Small intestine (tissue), 7 donors: ENCODE measurements at regions not wholly inside any gene's neighbourhood (a gene's known extent, or its start where the extent isn't known, plus 50 kb on each side); places are given as distances from the start of the nearest gene placed in this dataset.

Experiments used
- DNase-seq, 2 donors: peaks; one replicate each; pipeline versions ENCODE4 v3.0.0 to v3.0.0-alpha.2; 2013
- FAIRE-seq: peaks from 2 replicates; lab custom pipeline; 2012; peaks lifted over from hg19 to GRCh38; lab: Jason Lieb, UNC
- H3K27ac ChIP-seq, 3 donors: one replicate each; pipeline ENCODE4 v1.5.1; 2013; ENCODE audit warnings: low read length in 2 of 3, mild to moderate bottlenecking in 2 of 3, control low read depth in 1 of 3, inconsistent platforms in 1 of 3, low read depth in 1 of 3, moderate library complexity in 1 of 3
- H3K27me3 ChIP-seq, 3 donors: one replicate each; pipeline ENCODE4 v1.6.1; 2013; ENCODE audit warnings: low read length in 3 of 3, inconsistent platforms in 1 of 3; ENCODE audit not compliant: control insufficient read depth in 3 of 3, insufficient read depth in 3 of 3
- H3K36me3 ChIP-seq, 3 donors: one replicate each; pipeline ENCODE4 v1.6.1; 2013; ENCODE audit warnings: low read length in 3 of 3, inconsistent platforms in 1 of 3, low read depth in 1 of 3, mild to moderate bottlenecking in 1 of 3, moderate library complexity in 1 of 3; ENCODE audit not compliant: control insufficient read depth in 3 of 3, insufficient read depth in 2 of 3
- H3K4me1 ChIP-seq, 3 donors: one replicate each; pipeline ENCODE4 v1.6.1; 2013; ENCODE audit warnings: low read length in 2 of 3, inconsistent platforms in 1 of 3, low read depth in 1 of 3, mild to moderate bottlenecking in 1 of 3, moderate library complexity in 1 of 3; ENCODE audit not compliant: control insufficient read depth in 3 of 3, insufficient read depth in 2 of 3
- H3K4me3 ChIP-seq, 3 donors: one replicate each; pipeline ENCODE4 v1.5.1; 2013; ENCODE audit warnings: low read length in 3 of 3, control low read depth in 1 of 3, inconsistent platforms in 1 of 3, low read depth in 1 of 3, mild to moderate bottlenecking in 1 of 3, moderate library complexity in 1 of 3
- H3K9me3 ChIP-seq, 2 donors: one replicate each; pipeline ENCODE4 v1.6.1; 2013; ENCODE audit warnings: low read depth in 1 of 2, low read length in 1 of 2; ENCODE audit not compliant: control insufficient read depth in 2 of 2, insufficient read depth in 1 of 2
- WGBS, 3 donors: extraction: QIAGEN DNeasy Blood & Tissue Kit; methylation state at CpG; one replicate each; pipeline ENCODE4 v1.1.7; 2013; 5-methylcytosine and 5-hydroxymethylcytosine counted together
- donor health status: healthy with polysubstance abuse.
- donor health status: control.
- donor health status: control.
- donor health status: Bipolar disorder and iron deficiency.
- donor health status: healthy.

GRCh38 chr1:239545466-239545865 lies 159.1 kb downstream of the CHRM3 start:
- H3K27me3 ChIP-seq = no peaks in the 10 kb centered on the region
- H3K4me3 ChIP-seq = no peak overlapping the region
- DNase-seq = no peak
- no peaks in the 10 kb centered on the region for H3K36me3 ChIP-seq
- H3K4me1 ChIP-seq = no peaks in the 10 kb centered on the region
- H3K9me3 ChIP-seq = peaks cover 0 to 8% of the 10 kb centered on the region in 2 donors
- no peak overlapping the region for H3K27ac ChIP-seq
- 76 to 89% (median 78%) methylated on average over 3 of the region's 3 CpGs for WGBS, 3 donors
- FAIRE-seq = no peak

- DNase-seq (peak in 1 of 2 donors; percentile 44), FAIRE-seq (no peak)
- Histone ChIP-seq H3K4me3 (no peak overlapping the region), H3K4me1 (no peaks in the 10 kb centered on the region), H3K9me3 (peaks cover 0 to 8% of the 10 kb centered on the region in 2 donors), H3K27me3 (no peaks in the 10 kb centered on the region), H3K36me3 (no peaks in the 10 kb centered on the region), H3K27ac (no peak overlapping the region)
- 7 to 23% (median 10%) methylated on average over 2 of the region's 2 CpGs for WGBS, 3 donors
Measured at GRCh38 chr1:239547987-239548386, 161.6 kb downstream of the CHRM3 start.

GRCh38 chr1:239550178-239550577 lies 163.8 kb downstream of the CHRM3 start:
- DNase-seq = no peak
- Histone ChIP-seq H3K36me3 (no peaks in the 10 kb centered on the region), H3K27me3 (no peaks in the 10 kb centered on the region), H3K9me3 (peaks cover 0 to 8% of the 10 kb centered on the region in 2 donors), H3K27ac (no peak overlapping the region), H3K4me3 (no peak overlapping the region), H3K4me1 (no peaks in the 10 kb centered on the region)
- 96 to 98% (median 96%) methylated on average over 2 of the region's 2 CpGs for WGBS, 3 donors
- no peak for FAIRE-seq

- H3K27me3 ChIP-seq = no peaks in the 10 kb centered on the region
- no peak overlapping the region for H3K27ac ChIP-seq
- no peaks in the 10 kb centered on the region for H3K36me3 ChIP-seq
- 89 to 94% (median 90%) methylated on average over 4 of the region's 4 CpGs for WGBS, 3 donors
- no peak for FAIRE-seq
- H3K4me1 ChIP-seq = peaks cover 0 to 2% (median 0%) of the 10 kb centered on the region in 3 donors
- no peak overlapping the region for H3K4me3 ChIP-seq
- no peak for DNase-seq
- H3K9me3 ChIP-seq = no peaks in the 10 kb centered on the region
Measured at GRCh38 chr1:239555350-239555749, 169.0 kb downstream of the CHRM3 start.

- FAIRE-seq (no peak), DNase-seq (no peak)
- Histone ChIP-seq H3K27ac (no peak overlapping the region), H3K9me3 (no peaks in the 10 kb centered on the region), H3K36me3 (no peaks in the 10 kb centered on the region), H3K27me3 (no peaks in the 10 kb centered on the region), H3K4me1 (peaks cover 0 to 2% (median 0%) of the 10 kb centered on the region in 3 donors), H3K4me3 (no peak overlapping the region)
- WGBS, 3 donors = 77 to 86% (median 78%) methylated on average over 2 of the region's 2 CpGs
Measured at GRCh38 chr1:239558559-239558958, 172.2 kb downstream of the CHRM3 start.

- Histone ChIP-seq H3K27ac (no peak overlapping the region), H3K4me1 (peaks cover 0 to 2% (median 0%) of the 10 kb centered on the region in 3 donors), H3K4me3 (no peak overlapping the region), H3K36me3 (no peaks in the 10 kb centered on the region), H3K9me3 (no peaks in the 10 kb centered on the region), H3K27me3 (no peaks in the 10 kb centered on the region)
- DNase-seq (peak in 1 of 2 donors; percentile 19), FAIRE-seq (no peak)
Measured at GRCh38 chr1:239558991-239559390, 172.6 kb downstream of the CHRM3 start.

- Histone ChIP-seq H3K36me3 (no peaks in the 10 kb centered on the region), H3K4me1 (peaks cover 0 to 2% (median 0%) of the 10 kb centered on the region in 3 donors), H3K9me3 (no peaks in the 10 kb centered on the region), H3K4me3 (no peak overlapping the region), H3K27ac (no peak overlapping the region), H3K27me3 (no peaks in the 10 kb centered on the region)
- DNase-seq = no peak
- no peak for FAIRE-seq
- 86 to 93% (median 92%) methylated on average over 4 of the region's 4 CpGs for WGBS, 3 donors
Measured at GRCh38 chr1:239560921-239561320, 174.6 kb downstream of the CHRM3 start.

GRCh38 chr1:239562095-239562494 lies 175.7 kb downstream of the CHRM3 start:
- 79 to 90% (median 85%) methylated on average over 6 of the region's 6 CpGs for WGBS, 3 donors
- H3K36me3 ChIP-seq = no peaks in the 10 kb centered on the region
- no peaks in the 10 kb centered on the region for H3K27me3 ChIP-seq
- no peak overlapping the region for H3K4me3 ChIP-seq
- DNase-seq (no peak), FAIRE-seq (no peak)
- no peak overlapping the region for H3K27ac ChIP-seq
- no peaks in the 10 kb centered on the region for H3K9me3 ChIP-seq
- H3K4me1 ChIP-seq = peaks cover 0 to 2% (median 0%) of the 10 kb centered on the region in 3 donors

GRCh38 chr1:239563681-239564080 lies 177.3 kb downstream of the CHRM3 start:
- Histone ChIP-seq H3K27ac (no peak overlapping the region), H3K4me1 (peaks cover 0 to 2% (median 0%) of the 10 kb centered on the region in 3 donors), H3K36me3 (peaks cover 0 to 5% (median 0%) of the 10 kb centered on the region in 3 donors), H3K9me3 (peaks cover 0 to 7% of the 10 kb centered on the region in 2 donors), H3K4me3 (no peak overlapping the region), H3K27me3 (no peaks in the 10 kb centered on the region)
- DNase-seq = no peak
- WGBS, 3 donors = 40 to 81% (median 68%) methylated on average over 2 of the region's 2 CpGs
- FAIRE-seq = no peak
